Fibroblast of lung (primary cell): ENCODE measurements at regions not wholly inside any gene's neighbourhood (a gene's known extent, or its start where the extent isn't known, plus 50 kb on each side); places are given as distances from the start of the nearest gene placed in this dataset.

Experiments used
- DNase-seq, 2 donors: peaks; one replicate each; pipeline versions ENCODE4 v3.0.0 to v3.0.0-alpha.2; 2010; ENCODE audit warnings: low read depth in 2 of 2
- H2AFZ ChIP-seq: 2 replicates; pipeline ENCODE4 v1.5.1; 2012; ENCODE audit warnings: low read length, control low read depth, inconsistent platforms
- H3K27ac ChIP-seq: 2 replicates; pipeline ENCODE4 v1.5.1; 2011; ENCODE audit warnings: low read length, control low read depth; ENCODE audit not compliant: insufficient read depth
- H3K27me3 ChIP-seq: 2 replicates; pipeline ENCODE4 v1.5.1; 2011; ENCODE audit warnings: mild to moderate bottlenecking, low read length; ENCODE audit not compliant: control insufficient read depth, insufficient read depth
- H3K36me3 ChIP-seq: 2 replicates; pipeline ENCODE4 v1.5.1; 2011; ENCODE audit warnings: low read length; ENCODE audit not compliant: control insufficient read depth, insufficient read depth
- H3K4me1 ChIP-seq: 2 replicates; pipeline ENCODE4 v1.5.1; 2011; ENCODE audit warnings: low read length; ENCODE audit not compliant: control insufficient read depth, insufficient read depth; ENCODE audit errors: extremely low read depth
- H3K4me2 ChIP-seq: 2 replicates; pipeline ENCODE4 v1.5.1; 2011; ENCODE audit warnings: low read length, control low read depth; ENCODE audit not compliant: insufficient read depth; ENCODE audit errors: extremely low read depth
- H3K4me3 ChIP-seq, 4 experiments: fragments of 200-600 bp in 1 of 4; sonication (generic) in 1 of 4; replicated peaks in 1 of 4; 2 replicates each; pipeline ENCODE4 v1.5.1; 2011 to 2016; ENCODE audit warnings: low read length in 4 of 4, low read depth in 3 of 4, mild to moderate bottlenecking in 3 of 4, control low read depth in 2 of 4, inconsistent platforms in 1 of 4, mixed read lengths in 1 of 4; ENCODE audit not compliant: insufficient read depth in 1 of 4; ENCODE audit errors: control extremely low read depth in 1 of 4
- H3K79me2 ChIP-seq: 2 replicates; pipeline ENCODE4 v1.5.1; 2012; ENCODE audit warnings: mild to moderate bottlenecking, low read length, inconsistent platforms; ENCODE audit not compliant: control insufficient read depth, insufficient read depth
- H3K9ac ChIP-seq: 2 replicates; pipeline ENCODE4 v1.5.1; 2011; ENCODE audit warnings: mild to moderate bottlenecking, low read length, control low read depth; ENCODE audit not compliant: insufficient read depth
- H3K9me3 ChIP-seq: 2 replicates; pipeline ENCODE4 v1.5.1; 2012; ENCODE audit warnings: low read depth, low read length; ENCODE audit not compliant: control insufficient read depth, insufficient read depth
- H4K20me1 ChIP-seq: 2 replicates; pipeline ENCODE4 v1.5.1; 2011; ENCODE audit warnings: low read length; ENCODE audit not compliant: control insufficient read depth, insufficient read depth; ENCODE audit errors: extremely low read depth
- CTCF ChIP-seq, 2 donors: IDR thresholded peaks in 1 of 2; conservative IDR thresholded peaks in 1 of 2; 1 replicate in 1 of 2; 2 replicates in 1 of 2; pipeline ENCODE4 v1.5.1; 2011 to 2012; ENCODE audit warnings: low read length in 2 of 2, control low read depth in 1 of 2, inconsistent platforms in 1 of 2, low read depth in 1 of 2, mild to moderate bottlenecking in 1 of 2
- EZH2 ChIP-seq: IDR thresholded peaks from 2 replicates; pipeline ENCODE4 v1.5.1; 2012; ENCODE audit warnings: low read length, control low read depth, mild to moderate bottlenecking; ENCODE audit errors: missing control alignments

- Histone ChIP-seq H3K4me3 (no peak overlapping the region), H3K4me2 (no peak overlapping the region), H3K4me1 (peaks cover 14% of the 10 kb centered on the region), H3K9me3 (no peaks in the 10 kb centered on the region), H4K20me1 (no peaks in the 10 kb centered on the region), H3K27ac (no peak overlapping the region), H3K36me3 (no peaks in the 10 kb centered on the region), H3K27me3 (no peaks in the 10 kb centered on the region), H3K79me2 (no peaks in the 10 kb centered on the region), H3K9ac (no peak overlapping the region), H2AFZ (no peak overlapping the region)
- TF ChIP-seq EZH2 (no peak), CTCF (conservative IDR thresholded peaks at IDR 0.05 in 1 of 2, IDR thresholded peaks at IDR 0.05 in 1 of 2; ENCODE audit: low read depth in 1 of 2, low read length in 2 of 2) (no peak)
- DNase-seq = no peak
These were observed 170.6 kb upstream of the CIBAR2 start for GRCh38 chr16:85282842-85283241.

- no peaks in the 10 kb centered on the region for H3K79me2 ChIP-seq
These were observed 171.2 kb upstream of the CIBAR2 start for GRCh38 chr16:85283305-85284050.

More at GRCh38 chr16:85283305-85284050, 171.2 kb upstream of the CIBAR2 start:
- Histone ChIP-seq H3K9me3 (no peaks in the 10 kb centered on the region), H3K9ac (no peak overlapping the region), H4K20me1 (no peaks in the 10 kb centered on the region), H3K27ac (no peak overlapping the region), H3K4me3 (no peak overlapping the region), H3K27me3 (no peaks in the 10 kb centered on the region), H3K4me2 (no peak overlapping the region), H3K36me3 (no peaks in the 10 kb centered on the region), H2AFZ (no peak overlapping the region), H3K4me1 (peaks cover 14% of the 10 kb centered on the region)
- no peak for TF ChIP-seq EZH2
- TF ChIP-seq CTCF (conservative IDR thresholded peaks at IDR 0.05 in 1 of 2, IDR thresholded peaks at IDR 0.05 in 1 of 2; ENCODE audit: low read depth in 1 of 2, low read length in 2 of 2) = no peak
- DNase-seq = no peak
